WI38 (cell line): ENCODE measurements at regions not wholly inside any gene's neighbourhood (a gene's known extent, or its start where the extent isn't known, plus 50 kb on each side); places are given as distances from the start of the nearest gene placed in this dataset.

Experiments
- H3K4me3 ChIP-seq: 2 replicates; pipeline ENCODE4 v1.5.1; 2011; ENCODE audit warnings: low read depth, mild to moderate bottlenecking, control low read depth, low read length
- TF ChIP-seq, protein P1 (sequence below): IDR thresholded peaks from 2 replicates; pipeline ENCODE4 v1.5.1; 2012; ENCODE audit warnings: low read depth, mild to moderate bottlenecking, control low read depth, low read length

DNA sequence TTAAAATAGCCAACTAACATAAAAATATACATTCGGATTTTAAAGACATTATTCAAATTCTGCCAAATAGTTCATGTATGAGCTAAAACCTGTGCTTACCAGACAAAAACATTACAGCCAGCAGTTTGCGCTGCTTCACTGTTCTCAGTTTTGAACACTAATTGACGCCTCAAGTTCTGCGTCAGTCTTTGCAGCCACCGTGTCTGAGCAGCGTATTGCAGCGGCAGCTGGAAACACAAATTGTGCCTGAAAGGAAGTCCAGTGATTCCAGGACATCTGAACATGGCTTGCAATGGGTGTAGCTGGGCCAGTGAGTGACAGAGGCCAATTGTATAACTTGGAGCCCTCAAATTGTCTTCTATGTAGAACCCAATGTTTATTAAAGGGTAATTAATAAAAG is 267.6 kb downstream of the TFCP2L1 start:
- TF ChIP-seq, protein P1, sequence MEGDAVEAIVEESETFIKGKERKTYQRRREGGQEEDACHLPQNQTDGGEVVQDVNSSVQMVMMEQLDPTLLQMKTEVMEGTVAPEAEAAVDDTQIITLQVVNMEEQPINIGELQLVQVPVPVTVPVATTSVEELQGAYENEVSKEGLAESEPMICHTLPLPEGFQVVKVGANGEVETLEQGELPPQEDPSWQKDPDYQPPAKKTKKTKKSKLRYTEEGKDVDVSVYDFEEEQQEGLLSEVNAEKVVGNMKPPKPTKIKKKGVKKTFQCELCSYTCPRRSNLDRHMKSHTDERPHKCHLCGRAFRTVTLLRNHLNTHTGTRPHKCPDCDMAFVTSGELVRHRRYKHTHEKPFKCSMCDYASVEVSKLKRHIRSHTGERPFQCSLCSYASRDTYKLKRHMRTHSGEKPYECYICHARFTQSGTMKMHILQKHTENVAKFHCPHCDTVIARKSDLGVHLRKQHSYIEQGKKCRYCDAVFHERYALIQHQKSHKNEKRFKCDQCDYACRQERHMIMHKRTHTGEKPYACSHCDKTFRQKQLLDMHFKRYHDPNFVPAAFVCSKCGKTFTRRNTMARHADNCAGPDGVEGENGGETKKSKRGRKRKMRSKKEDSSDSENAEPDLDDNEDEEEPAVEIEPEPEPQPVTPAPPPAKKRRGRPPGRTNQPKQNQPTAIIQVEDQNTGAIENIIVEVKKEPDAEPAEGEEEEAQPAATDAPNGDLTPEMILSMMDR = no peak
- no peak overlapping the region for H3K4me3 ChIP-seq

DNA sequence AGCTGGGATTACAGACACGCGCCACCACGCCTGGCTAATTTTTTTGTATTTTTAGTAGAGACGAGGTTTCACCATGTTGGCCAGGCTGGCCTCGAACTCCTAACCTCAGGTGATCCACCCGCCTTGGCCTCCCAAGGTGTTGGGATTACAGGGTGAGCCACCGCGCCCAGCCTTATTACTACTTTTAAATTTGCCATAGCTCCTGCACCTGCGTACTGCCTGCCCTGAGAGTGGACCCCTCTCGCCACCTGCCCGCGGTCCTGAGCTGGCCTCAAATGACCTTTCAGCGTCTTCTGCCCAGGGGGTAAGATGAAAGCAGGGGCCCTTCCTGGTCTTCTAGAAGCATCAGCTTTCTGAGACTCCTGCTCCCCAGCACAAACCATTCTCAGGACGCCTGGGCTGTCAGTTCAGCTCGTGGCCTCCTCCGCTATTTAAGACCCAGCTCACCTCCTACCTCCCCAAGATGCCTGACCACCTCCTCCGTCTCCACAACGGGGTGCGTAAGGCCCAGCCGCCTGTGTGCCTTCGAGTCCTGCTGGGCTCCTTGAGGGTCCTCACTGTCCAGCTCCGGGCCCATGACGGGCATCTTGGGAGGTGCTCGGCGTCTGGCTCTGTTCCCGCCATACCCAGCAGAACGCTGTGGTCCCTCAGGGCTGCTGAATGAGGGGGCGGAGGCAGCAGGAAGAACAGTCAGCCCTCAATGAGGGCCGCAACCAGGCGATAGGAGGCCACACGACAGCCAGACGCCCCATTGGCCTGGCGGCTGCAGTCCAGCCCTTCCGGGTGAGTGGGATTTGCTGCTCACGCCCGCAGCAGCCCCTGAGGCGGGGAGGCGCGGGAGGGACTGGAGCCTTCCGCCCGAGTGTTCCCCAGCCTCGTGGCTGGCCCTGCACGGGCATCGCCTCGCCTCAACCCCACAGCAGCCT is 266.6 kb downstream of the TFCP2L1 start:
- TF ChIP-seq, protein P1 = no peak
- no peak overlapping the region for H3K4me3 ChIP-seq

DNA sequence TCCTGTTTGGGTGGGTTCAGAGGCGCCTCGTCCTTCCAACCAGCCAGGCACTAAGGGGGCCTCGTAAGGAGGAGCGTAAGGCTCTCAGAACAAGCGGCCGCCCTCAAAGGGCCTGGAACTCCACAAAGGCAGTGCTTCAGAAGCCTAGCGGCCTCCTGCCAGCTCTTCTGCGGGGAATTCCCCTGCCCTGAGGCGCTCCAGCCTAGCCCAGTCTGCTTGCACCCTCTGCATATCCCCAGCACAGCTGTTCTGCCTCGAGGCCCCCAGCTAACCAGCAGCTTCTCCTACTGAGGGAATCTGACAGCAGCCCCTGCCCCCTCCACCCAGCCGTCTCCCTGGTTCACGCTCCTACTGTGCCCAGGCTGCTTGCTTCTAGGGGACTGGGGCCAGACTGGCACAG is 265.9 kb downstream of the TFCP2L1 start:
- no peak overlapping the region for H3K4me3 ChIP-seq

DNA sequence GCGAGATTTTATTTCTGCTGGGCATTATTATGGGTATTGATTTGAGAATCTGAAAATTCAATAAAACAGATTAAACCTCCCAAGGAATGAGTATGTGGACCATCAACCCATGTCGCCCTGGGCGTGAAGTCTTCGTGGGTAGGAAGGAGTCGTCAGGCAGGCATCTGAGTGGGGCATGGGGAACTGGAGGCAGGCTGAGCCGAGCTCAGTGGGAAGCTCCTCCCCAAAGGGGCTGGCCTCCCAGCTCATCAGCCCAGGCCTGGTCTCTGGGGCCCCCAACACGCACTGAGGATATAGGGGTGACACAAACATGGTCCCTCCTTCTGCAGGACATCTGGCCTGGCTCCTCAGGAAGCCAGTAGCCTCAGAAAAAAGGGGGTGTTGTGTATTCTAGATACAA is 265.2 kb downstream of the TFCP2L1 start:
- TF ChIP-seq, protein P1 = no peak

More for the DNA sequence above, 265.9 kb downstream of the TFCP2L1 start:
- TF ChIP-seq, protein P1 = no peak

DNA sequence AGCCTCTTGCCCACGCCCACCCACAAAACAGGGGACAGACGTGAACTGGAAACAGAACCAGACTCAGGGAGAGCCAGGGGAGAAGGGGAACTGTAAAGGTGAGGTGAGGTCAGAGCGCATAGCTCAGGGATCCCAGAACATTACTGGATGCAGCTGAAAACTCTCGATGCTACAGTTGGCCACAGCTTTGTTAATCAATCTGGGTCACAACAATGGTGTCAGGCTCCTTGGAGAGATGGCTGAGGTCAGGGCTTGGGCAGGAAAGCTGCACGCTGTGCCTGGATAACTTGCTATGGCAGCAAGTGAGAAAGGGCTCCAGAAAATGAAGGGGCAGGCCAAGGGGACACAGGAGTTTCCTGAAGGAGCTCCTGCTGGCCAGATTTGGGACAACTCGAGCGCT is 263.3 kb downstream of the TFCP2L1 start:
- TF ChIP-seq, protein P1 = no peak
- H3K4me3 ChIP-seq = no peak overlapping the region

More for the DNA sequence above, 265.2 kb downstream of the TFCP2L1 start:
- no peak overlapping the region for H3K4me3 ChIP-seq

DNA sequence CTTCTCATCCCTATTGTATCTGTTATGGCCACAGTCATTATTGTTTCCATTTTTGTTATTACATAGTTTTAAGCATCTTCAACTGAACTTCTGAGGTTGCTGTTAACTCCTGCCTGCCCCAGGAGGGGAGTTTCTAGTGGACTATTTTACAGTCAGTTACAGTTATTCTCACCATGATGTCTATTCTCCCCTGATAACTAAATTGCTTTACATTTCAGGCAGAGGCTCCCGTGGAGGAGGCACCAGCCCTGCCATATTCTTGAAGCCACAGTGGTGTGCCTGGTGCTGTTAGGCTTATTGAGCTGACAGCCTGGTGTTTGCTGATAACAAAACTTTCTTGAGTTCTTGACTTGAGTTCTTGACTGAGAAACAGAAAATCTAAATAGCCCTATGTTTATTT is 256.4 kb downstream of the TFCP2L1 start:
- TF ChIP-seq, protein P1 = no peak
- H3K4me3 ChIP-seq = no peak overlapping the region

DNA sequence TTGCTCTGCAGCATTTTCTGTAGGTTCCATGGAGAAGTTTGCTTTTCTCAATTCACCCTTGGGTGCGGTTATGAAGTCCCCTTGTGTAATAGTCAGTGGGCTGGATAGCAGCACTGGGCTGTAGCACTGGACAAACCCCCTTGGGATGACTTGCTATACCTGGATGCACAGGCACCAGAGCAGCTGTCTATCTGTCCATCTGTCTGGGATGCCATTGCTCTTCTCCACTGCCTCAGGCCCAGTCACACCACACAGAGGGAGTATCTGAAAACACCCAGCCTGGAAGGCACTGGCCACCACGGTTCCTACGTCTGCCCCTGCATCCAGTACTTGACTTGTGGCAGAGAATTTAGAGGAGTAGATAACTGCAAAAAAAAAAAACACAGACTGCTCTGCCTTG is 254.5 kb downstream of the TFCP2L1 start:
- TF ChIP-seq, protein P1 = no peak
- H3K4me3 ChIP-seq = no peak overlapping the region
